Left lung (tissue), 4 donors: ENCODE measurements at regions not wholly inside any gene's neighbourhood (a gene's known extent, or its start where the extent isn't known, plus 50 kb on each side); places are given as distances from the start of the nearest gene placed in this dataset.

ENCODE experiments used
- ATAC-seq: fragments of 200-7000 bp; cut with Tn5 transposase; one replicate; pipeline ENCODE4 v1.9.1; 2020; ENCODE audit warnings: moderate library complexity
- DNase-seq, 4 donors: peaks; one replicate each; pipeline ENCODE4 v3.0.0-alpha.2; 2013 to 2020
- H3K27ac ChIP-seq, 2 donors: fragments of 200-600 bp; sonication (generic) in 1 of 2; one replicate each; pipeline versions ENCODE4 v1.5.0 to v1.8.0; 2020 to 2021
- H3K27me3 ChIP-seq, 2 donors: fragments of 200-600 bp; sonication (generic) in 1 of 2; one replicate each; pipeline versions ENCODE4 v1.5.0 to v1.8.0; 2020 to 2021
- H3K36me3 ChIP-seq, 2 donors: fragments of 200-600 bp; sonication (generic) in 1 of 2; one replicate each; pipeline versions ENCODE4 v1.5.0 to v1.8.0; 2020 to 2021
- H3K4me1 ChIP-seq, 2 donors: fragments of 200-600 bp; one replicate each; pipeline ENCODE4 v1.8.0; 2021
- H3K4me3 ChIP-seq, 2 donors: fragments of 200-600 bp; sonication (generic) in 1 of 2; one replicate each; pipeline versions ENCODE4 v1.5.0 to v1.8.0; 2020 to 2021; ENCODE audit warnings: mild to moderate bottlenecking in 1 of 2
- H3K9me3 ChIP-seq, 2 donors: fragments of 200-600 bp; sonication (generic) in 1 of 2; one replicate each; pipeline versions ENCODE4 v1.5.0 to v1.8.0; 2020 to 2021
- intact Hi-C, 2 donors: fragments of 100-400 bp; cut with DNase I; formaldehyde crosslinking; loops; one replicate each; pipeline versions ENCODE4 v1.11.2 to v1.14.2; 2022
- TF ChIP-seq, protein P1 (sequence below), 2 donors: fragments of 200-600 bp; sonication (generic) in 1 of 2; IDR thresholded peaks; one replicate each; pipeline versions ENCODE4 v1.5.0 to v1.8.0; 2021; ENCODE audit warnings: antibody characterized with exemption in 2 of 2
- donor health status: DM: no; HTN: yes; CAD: no.
- donor health status: DM: no; HTN: no; CAD: no.

GRCh38 chr4:19117022-19117421, 1095.5 kb upstream of the LCORL start:
- H3K4me3 ChIP-seq, result no peak overlapping the region
- H3K9me3 ChIP-seq, result no peaks in the 10 kb centered on the region
- no peak for DNase-seq
- H3K4me1 ChIP-seq, result no peaks in the 10 kb centered on the region
- TF ChIP-seq, protein P1, sequence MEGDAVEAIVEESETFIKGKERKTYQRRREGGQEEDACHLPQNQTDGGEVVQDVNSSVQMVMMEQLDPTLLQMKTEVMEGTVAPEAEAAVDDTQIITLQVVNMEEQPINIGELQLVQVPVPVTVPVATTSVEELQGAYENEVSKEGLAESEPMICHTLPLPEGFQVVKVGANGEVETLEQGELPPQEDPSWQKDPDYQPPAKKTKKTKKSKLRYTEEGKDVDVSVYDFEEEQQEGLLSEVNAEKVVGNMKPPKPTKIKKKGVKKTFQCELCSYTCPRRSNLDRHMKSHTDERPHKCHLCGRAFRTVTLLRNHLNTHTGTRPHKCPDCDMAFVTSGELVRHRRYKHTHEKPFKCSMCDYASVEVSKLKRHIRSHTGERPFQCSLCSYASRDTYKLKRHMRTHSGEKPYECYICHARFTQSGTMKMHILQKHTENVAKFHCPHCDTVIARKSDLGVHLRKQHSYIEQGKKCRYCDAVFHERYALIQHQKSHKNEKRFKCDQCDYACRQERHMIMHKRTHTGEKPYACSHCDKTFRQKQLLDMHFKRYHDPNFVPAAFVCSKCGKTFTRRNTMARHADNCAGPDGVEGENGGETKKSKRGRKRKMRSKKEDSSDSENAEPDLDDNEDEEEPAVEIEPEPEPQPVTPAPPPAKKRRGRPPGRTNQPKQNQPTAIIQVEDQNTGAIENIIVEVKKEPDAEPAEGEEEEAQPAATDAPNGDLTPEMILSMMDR (IDR thresholded peaks at IDR 0.05), result no peak
- no peak overlapping the region for H3K27ac ChIP-seq
- H3K27me3 ChIP-seq, result no peaks in the 10 kb centered on the region
- ATAC-seq, result no peak
- intact Hi-C loops, result no loop called here
- H3K36me3 ChIP-seq, result no peaks in the 10 kb centered on the region

DNA sequence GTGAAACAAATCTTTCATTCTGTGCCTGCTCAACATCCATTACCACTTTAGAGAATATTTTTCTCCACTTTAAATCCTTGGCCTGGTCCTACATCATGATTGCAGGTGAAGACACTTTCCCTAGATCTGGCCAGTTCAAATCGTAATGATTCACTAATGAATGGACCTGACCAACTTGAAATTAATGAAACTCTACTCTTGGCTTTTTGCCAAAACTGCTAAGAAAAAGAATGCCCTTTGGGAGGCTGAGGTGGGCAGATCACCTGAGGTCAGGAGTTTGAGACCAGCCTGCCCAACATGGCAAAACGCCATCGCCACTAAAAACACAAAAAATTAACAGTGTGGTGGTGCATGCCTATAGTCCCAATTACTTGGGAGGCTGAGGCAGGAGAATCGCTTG, 1082.6 kb upstream of the LCORL start:
- DNase-seq (no peak), ATAC-seq (no peak)
- no peaks in the 10 kb centered on the region for H3K36me3 ChIP-seq
- H3K4me3 ChIP-seq, result no peak overlapping the region
- H3K27ac ChIP-seq, result no peak overlapping the region
- no peaks in the 10 kb centered on the region for H3K4me1 ChIP-seq
- TF ChIP-seq, protein P1 (IDR thresholded peaks at IDR 0.05), result no peak
- H3K9me3 ChIP-seq, result peaks cover 0 to 3% of the 10 kb centered on the region in 2 donors
- H3K27me3 ChIP-seq, result no peaks in the 10 kb centered on the region
- intact Hi-C loops, result no loop called here

DNA sequence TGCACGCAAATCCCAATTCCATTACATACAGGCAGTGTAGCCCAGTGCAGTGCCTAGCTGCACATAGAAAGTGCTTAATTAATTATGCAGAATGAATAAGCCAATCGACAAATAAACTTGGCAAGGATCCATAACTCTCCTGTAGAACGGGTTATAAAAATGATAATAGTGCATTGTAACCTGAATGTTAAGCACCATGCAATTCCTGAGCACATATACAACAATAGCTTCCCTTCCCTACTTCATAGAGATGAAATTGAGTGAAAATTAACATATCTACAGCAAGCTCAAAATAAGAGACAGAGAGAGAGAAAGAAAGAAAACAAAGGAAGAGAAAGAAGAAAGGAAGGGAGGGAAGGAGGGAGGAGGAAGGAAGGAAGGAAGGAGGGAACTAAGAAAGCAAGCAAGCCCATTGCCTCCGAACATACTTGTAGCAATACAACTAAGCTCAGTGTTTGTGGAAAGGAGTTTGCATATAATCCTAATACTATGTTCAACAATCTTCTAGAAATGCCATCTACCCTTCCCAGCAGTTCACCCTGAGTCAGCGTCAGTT, 1074.0 kb upstream of the LCORL start:
- TF ChIP-seq, protein P1 (IDR thresholded peaks at IDR 0.05), result no peak
- H3K27ac ChIP-seq, result no peak overlapping the region
- no peaks in the 10 kb centered on the region for H3K27me3 ChIP-seq
- ATAC-seq (no peak), DNase-seq (no peak)
- H3K4me3 ChIP-seq, result no peak overlapping the region
- peaks cover 0 to 3% of the 10 kb centered on the region in 2 donors for H3K9me3 ChIP-seq
- intact Hi-C loops, result no loop called here
- no peaks in the 10 kb centered on the region for H3K4me1 ChIP-seq
- H3K36me3 ChIP-seq, result no peaks in the 10 kb centered on the region

DNA sequence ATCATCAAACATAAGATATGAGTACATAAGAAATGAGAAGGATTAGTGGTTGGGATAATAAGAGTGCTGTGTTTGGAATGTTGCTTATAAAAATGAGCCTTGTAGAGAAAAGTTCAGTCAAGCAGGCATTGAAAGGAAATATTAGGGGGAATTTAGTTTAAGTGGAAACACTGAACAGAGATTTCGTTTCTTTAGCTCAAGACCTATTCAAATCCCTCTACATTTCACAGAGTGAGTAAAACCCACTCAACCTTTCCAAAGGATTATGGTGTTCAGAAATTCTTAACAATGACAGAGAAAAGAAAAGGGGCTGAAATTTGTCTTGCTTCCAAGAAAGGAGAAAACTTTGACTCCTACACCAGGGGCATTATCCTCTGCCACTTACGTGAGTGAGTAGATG, 1072.4 kb upstream of the LCORL start:
- Histone ChIP-seq H3K4me1 (no peaks in the 10 kb centered on the region), H3K27ac (no peak overlapping the region), H3K27me3 (no peaks in the 10 kb centered on the region), H3K9me3 (peaks cover 0 to 11% of the 10 kb centered on the region in 2 donors), H3K36me3 (no peaks in the 10 kb centered on the region), H3K4me3 (no peak overlapping the region)
- no peak for DNase-seq
- no peak for ATAC-seq
- intact Hi-C loops, result no loop called here
- TF ChIP-seq, protein P1 (IDR thresholded peaks at IDR 0.05), result no peak

- intact Hi-C loops, result no loop called here
- no peak for DNase-seq
- H3K27ac ChIP-seq, result no peak overlapping the region
- TF ChIP-seq, protein P1 (IDR thresholded peaks at IDR 0.05), result no peak
- H3K36me3 ChIP-seq, result no peaks in the 10 kb centered on the region
- no peaks in the 10 kb centered on the region for H3K27me3 ChIP-seq
- H3K4me3 ChIP-seq, result no peak overlapping the region
- H3K4me1 ChIP-seq, result no peaks in the 10 kb centered on the region
- H3K9me3 ChIP-seq, result peaks cover 0 to 13% of the 10 kb centered on the region in 2 donors
- ATAC-seq, result no peak
These were observed 1071.2 kb upstream of the LCORL start for GRCh38 chr4:19092797-19093196.
